A549 (cell line): ENCODE measurements at regions not wholly inside any gene's neighbourhood (a gene's known extent, or its start where the extent isn't known, plus 50 kb on each side); places are given as distances from the start of the nearest gene placed in this dataset.

Experiments
- ATAC-seq, 2 experiments: fragments of 200-7000 bp in 1 of 2; fragments of >200 bp in 1 of 2; cut with Nextera tagmentation in 1 of 2; cut with Tn5 transposase in 1 of 2; 3 replicates each; pipeline versions ENCODE4 v1.8.0 to v1.9.1; 2018 to 2020; ENCODE audit warnings: mild to moderate bottlenecking in 1 of 2, moderate library complexity in 1 of 2
- CTCF ChIA-PET: fragments of 300-600 bp; sonication (Branson Sonifier 250); formaldehyde crosslinking; extraction: SDS; loops from one replicate; lab custom pipeline; 2021; ENCODE audit warnings: antibody characterized with exemption, inconsistent platforms; lab: Yijun Ruan, JAX
- POLR2A ChIA-PET: fragments of 350-600 bp; formaldehyde crosslinking; extraction: SDS; loops from one replicate; lab custom pipeline; 2021; ENCODE audit warnings: antibody characterized with exemption, inconsistent platforms; lab: Yijun Ruan, JAX
- DNase-seq, 2 experiments: peaks; one replicate each; pipeline versions ENCODE4 v3.0.0 to v3.0.0-alpha.2; 2011 to 2016; ENCODE audit warnings: low read depth in 1 of 2, low spot score in 1 of 2
- FAIRE-seq: peaks from 2 replicates; lab custom pipeline; 2011; peaks lifted over from hg19 to GRCh38; lab: Jason Lieb, UNC
- H3K27ac ChIP-seq, 2 experiments: fragments of >200 bp; sonication (Bioruptor Twin); formaldehyde crosslinking; 3 replicates each; pipeline ENCODE4 v1.5.1; 2016 to 2017
- H3K4me1 ChIP-seq: fragments of >200 bp; sonication (Bioruptor Twin); formaldehyde crosslinking; 3 replicates; pipeline ENCODE4 v1.6.1; 2016
- H3K4me2 ChIP-seq: fragments of >200 bp; sonication (Bioruptor Twin); formaldehyde crosslinking; 3 replicates; pipeline ENCODE4 v1.6.1; 2016
- H3K4me3 ChIP-seq: fragments of >200 bp; sonication (Bioruptor Twin); formaldehyde crosslinking; 3 replicates; pipeline ENCODE4 v1.5.1; 2016
- H3K9me3 ChIP-seq: fragments of >200 bp; sonication (Bioruptor Twin); formaldehyde crosslinking; 3 replicates; pipeline ENCODE4 v1.6.1; 2016
- ATOH8 ChIP-seq: fragments of 250-450 bp; sonication (Bioruptor Pico); IDR thresholded peaks from 2 replicates; pipeline ENCODE4 v1.5.0; 2020; ENCODE audit warnings: low read depth, mild to moderate bottlenecking, moderate library complexity
- CTCF ChIP-seq: fragments of >200 bp; sonication (Bioruptor Twin); formaldehyde crosslinking; IDR thresholded peaks from 3 replicates; pipeline ENCODE4 v1.5.1; 2016
- ELK1 ChIP-seq: fragments of 150-350 bp; IDR thresholded peaks from 2 replicates; pipeline ENCODE4 v1.6.1; 2014; ENCODE audit warnings: low read depth, mild to moderate bottlenecking, low read length
- EP300 ChIP-seq, 2 experiments: fragments of >200 bp; sonication (Bioruptor Twin); formaldehyde crosslinking; IDR thresholded peaks; 2 replicates in 1 of 2; 3 replicates in 1 of 2; pipeline ENCODE4 v1.6.1; 2016 to 2017
- FOSB ChIP-seq: fragments of 250-450 bp; sonication (Bioruptor Pico); IDR thresholded peaks from 2 replicates; pipeline ENCODE4 v1.5.0; 2020; ENCODE audit warnings: mild to moderate bottlenecking, moderate library complexity
- HOXB5 ChIP-seq: fragments of 250-450 bp; sonication (Bioruptor Pico); IDR thresholded peaks from 2 replicates; pipeline ENCODE4 v1.5.0; 2020; ENCODE audit warnings: mild to moderate bottlenecking, moderate library complexity
- JUNB ChIP-seq: fragments of >200 bp; sonication (Bioruptor Twin); formaldehyde crosslinking; IDR thresholded peaks from 2 replicates; pipeline ENCODE4 v1.6.1; 2016
- MAFK ChIP-seq: fragments of 450-650 bp; IDR thresholded peaks from 2 replicates; pipeline ENCODE4 v1.6.1; 2014; ENCODE audit not compliant: partially characterized antibody
- MYC ChIP-seq: IDR thresholded peaks from 2 replicates; pipeline ENCODE4 v1.6.1; 2012; ENCODE audit warnings: mild to moderate bottlenecking, inconsistent platforms, low read length, improper control_type of control experiment, borderline replicate concordance
- REST ChIP-seq: fragments of 200-600 bp; sonication (generic); IDR thresholded peaks from 2 replicates; pipeline ENCODE4 v1.6.1; 2016; ENCODE audit warnings: antibody characterized with exemption, mild to moderate bottlenecking, moderate library complexity
- WGBS: methylation state at CpG from one replicate; pipeline ENCODE4 v1.1.6; 2017; ENCODE audit errors: missing lambda C conversion rate; 5-methylcytosine and 5-hydroxymethylcytosine counted together

- ChIA-PET CTCF (interaction anchor here (1.3 kb wide), 1 partner anchor 57 kb away, joined by 3 read pairs; no protein-coding TSS in a partner anchor), POLR2A (no interaction called here)
- Histone ChIP-seq H3K4me2 (no peak overlapping the region), H3K27ac (no peak overlapping the region), H3K4me3 (no peak overlapping the region)
- WGBS = 74% methylated on average over 11 of the region's 11 CpGs
- no peak for DNase-seq
- ATAC-seq = no peak
- no peak for TF ChIP-seq ELK1
- no peak for TF ChIP-seq MAFK
- no peak for TF ChIP-seq CTCF
- TF ChIP-seq ATOH8 (CRISPR knock-in tag) = no peak
- no peak for TF ChIP-seq JUNB
- TF ChIP-seq FOSB = no peak
- no peak for TF ChIP-seq EP300 (IDR thresholded peaks at IDR 0.05)
- no peak for TF ChIP-seq HOXB5 (CRISPR knock-in tag)
- no peak for TF ChIP-seq MYC
- no peak for TF ChIP-seq REST
- TF ChIP-seq, all 56 proteins: peak for 0
- H3K4me1 ChIP-seq = peaks cover 39% of the 10 kb centered on the region
- FAIRE-seq = no peak
- no peaks in the 10 kb centered on the region for H3K9me3 ChIP-seq
Measured at GRCh38 chrX:8851231-8851886, 50.2 kb upstream of the FAM9A start.
